ENCODE measurements at regions not wholly inside any gene's neighbourhood (a gene's known extent, or its start where the extent isn't known, plus 50 kb on each side); places are given as distances from the start of the nearest gene placed in this dataset.

- H2AFZ ChIP-seq: no peak overlapping the region
- 65% methylated on average over 3 of the region's 3 CpGs for WGBS (ENCODE audit: low lambda C conversion rate, missing lambda C conversion rate)
- H3K9me2 ChIP-seq (replicated peaks; ENCODE audit: insufficient read depth): no peaks in the 10 kb centered on the region
- H3K36me3 ChIP-seq (replicated peaks; ENCODE audit: insufficient read depth, low read depth): no peaks in the 10 kb centered on the region
- no peaks in the 10 kb centered on the region for H4K20me1 ChIP-seq (ENCODE audit: insufficient read depth, poor library complexity, severe bottlenecking)
- no peak overlapping the region for H3K4me3 ChIP-seq
- H3K9me3 ChIP-seq (ENCODE audit: low read depth): no peaks in the 10 kb centered on the region
- H3K79me2 ChIP-seq: no peaks in the 10 kb centered on the region
- no peaks in the 10 kb centered on the region for H3K27me3 ChIP-seq
- DNase-seq (ENCODE audit: low spot score): no peak
- no peaks in the 10 kb centered on the region for H3K4me1 ChIP-seq (ENCODE audit: insufficient read depth)
- H3K27ac ChIP-seq: no peak overlapping the region
- H3K4me2 ChIP-seq: no peak overlapping the region
- TF ChIP-seq EZH2 (IDR thresholded peaks at IDR 0.05; ENCODE audit: borderline replicate concordance) (no peak), CTCF (IDR thresholded peaks at IDR 0.05; ENCODE audit: poor library complexity) (no peak), EZH2phosphoT487 (IDR thresholded peaks at IDR 0.05; ENCODE audit: low read depth, severe bottlenecking, unreplicated experiment) (no peak)
Measured at GRCh38 chr10:109411917-109412316, 511.4 kb downstream of the XPNPEP1 start.

GRCh38 chr10:109405338-109405737, 518.0 kb downstream of the XPNPEP1 start:
- Histone ChIP-seq H3K4me3 (no peak overlapping the region), H3K9me3 (ENCODE audit: low read depth) (no peaks in the 10 kb centered on the region), H3K4me2 (no peak overlapping the region), H3K36me3 (replicated peaks; ENCODE audit: insufficient read depth, low read depth) (no peaks in the 10 kb centered on the region), H3K9me2 (replicated peaks; ENCODE audit: insufficient read depth) (no peaks in the 10 kb centered on the region), H3K27ac (no peak overlapping the region), H3K27me3 (no peaks in the 10 kb centered on the region), H3K4me1 (ENCODE audit: insufficient read depth) (no peaks in the 10 kb centered on the region), H3K79me2 (no peaks in the 10 kb centered on the region), H2AFZ (no peak overlapping the region), H4K20me1 (ENCODE audit: insufficient read depth, poor library complexity, severe bottlenecking) (no peaks in the 10 kb centered on the region)
- DNase-seq (ENCODE audit: low spot score): no peak
- TF ChIP-seq EZH2phosphoT487 (IDR thresholded peaks at IDR 0.05; ENCODE audit: low read depth, severe bottlenecking, unreplicated experiment) (no peak), CTCF (IDR thresholded peaks at IDR 0.05; ENCODE audit: poor library complexity) (no peak), EZH2 (IDR thresholded peaks at IDR 0.05; ENCODE audit: borderline replicate concordance) (no peak)
- 93% methylated on average over 2 of the region's 2 CpGs for WGBS (ENCODE audit: low lambda C conversion rate, missing lambda C conversion rate)

- DNase-seq (ENCODE audit: low spot score): no peak
- no peaks in the 10 kb centered on the region for H3K9me2 ChIP-seq (replicated peaks; ENCODE audit: insufficient read depth)
- no peak overlapping the region for H2AFZ ChIP-seq
- no peak overlapping the region for H3K4me3 ChIP-seq
- WGBS (ENCODE audit: low lambda C conversion rate, missing lambda C conversion rate): 74% methylated on average over 2 of the region's 2 CpGs
- no peak overlapping the region for H3K4me2 ChIP-seq
- no peak for TF ChIP-seq EZH2phosphoT487 (IDR thresholded peaks at IDR 0.05; ENCODE audit: low read depth, severe bottlenecking, unreplicated experiment)
- TF ChIP-seq EZH2 (IDR thresholded peaks at IDR 0.05; ENCODE audit: borderline replicate concordance): no peak
- TF ChIP-seq CTCF (IDR thresholded peaks at IDR 0.05; ENCODE audit: poor library complexity): no peak
- H4K20me1 ChIP-seq (ENCODE audit: insufficient read depth, poor library complexity, severe bottlenecking): no peaks in the 10 kb centered on the region
- no peak overlapping the region for H3K27ac ChIP-seq
- no peaks in the 10 kb centered on the region for H3K36me3 ChIP-seq (replicated peaks; ENCODE audit: insufficient read depth, low read depth)
- H3K79me2 ChIP-seq: no peaks in the 10 kb centered on the region
- no peaks in the 10 kb centered on the region for H3K9me3 ChIP-seq (ENCODE audit: low read depth)
- H3K4me1 ChIP-seq (ENCODE audit: insufficient read depth): no peaks in the 10 kb centered on the region
- H3K27me3 ChIP-seq: no peaks in the 10 kb centered on the region
Measured at GRCh38 chr10:109403551-109403950, 519.8 kb downstream of the XPNPEP1 start.

GRCh38 chr10:109393425-109393824, 529.9 kb downstream of the XPNPEP1 start:
- Histone ChIP-seq H3K9me3 (ENCODE audit: low read depth) (no peaks in the 10 kb centered on the region), H3K27ac (no peak overlapping the region), H3K9me2 (replicated peaks; ENCODE audit: insufficient read depth) (no peaks in the 10 kb centered on the region), H3K4me3 (no peak overlapping the region), H2AFZ (no peak overlapping the region), H3K4me2 (no peak overlapping the region), H4K20me1 (ENCODE audit: insufficient read depth, poor library complexity, severe bottlenecking) (no peaks in the 10 kb centered on the region), H3K27me3 (no peaks in the 10 kb centered on the region), H3K4me1 (ENCODE audit: insufficient read depth) (no peaks in the 10 kb centered on the region), H3K36me3 (replicated peaks; ENCODE audit: insufficient read depth, low read depth) (no peaks in the 10 kb centered on the region), H3K79me2 (no peaks in the 10 kb centered on the region)
- peak; percentile 8 for DNase-seq (ENCODE audit: low spot score)
- no peak for TF ChIP-seq EZH2phosphoT487 (IDR thresholded peaks at IDR 0.05; ENCODE audit: low read depth, severe bottlenecking, unreplicated experiment)
- TF ChIP-seq EZH2 (IDR thresholded peaks at IDR 0.05; ENCODE audit: borderline replicate concordance): no peak
- no peak for TF ChIP-seq CTCF (IDR thresholded peaks at IDR 0.05; ENCODE audit: poor library complexity)
- 10% methylated on average over 3 of the region's 3 CpGs for WGBS (ENCODE audit: low lambda C conversion rate, missing lambda C conversion rate)
